RPMI8226 (cell line): ENCODE measurements at regions not wholly inside any gene's neighbourhood (a gene's known extent, or its start where the extent isn't known, plus 50 kb on each side); places are given as distances from the start of the nearest gene placed in this dataset.
"Not testable (repeated sequence)": the region's sequence is repeated elsewhere in the genome, so short reads cannot be mapped to it uniquely, and the experiment has no call there.

Experiments used
- DNase-seq: peaks from one replicate; pipeline ENCODE4 v3.0.0-alpha.2; 2015

- no peak for DNase-seq
Measured at GRCh38 chr4:126448086-126448845, 1133.5 kb downstream of the FAT4 start.

GRCh38 chr4:126451237-126451873 is 1136.6 kb downstream of the FAT4 start:
- DNase-seq: no peak

- no peak for DNase-seq
Measured at GRCh38 chr4:126455865-126456264, 1141.1 kb downstream of the FAT4 start.

- DNase-seq: no peak
Measured at GRCh38 chr4:126458993-126459392, 1144.2 kb downstream of the FAT4 start.

- no peak for DNase-seq
Measured at GRCh38 chr4:126465341-126465740, 1150.6 kb downstream of the FAT4 start.

GRCh38 chr4:126466848-126467247 is 1152.1 kb downstream of the FAT4 start:
- DNase-seq: no peak

GRCh38 chr4:126468144-126468543 is 1153.4 kb downstream of the FAT4 start:
- DNase-seq: no peak

- no peak for DNase-seq
Measured at GRCh38 chr4:126470862-126471261, 1156.1 kb downstream of the FAT4 start.

- no peak for DNase-seq
Measured at GRCh38 chr4:126475730-126476129, 1157.0 kb upstream of the INTU start.

GRCh38 chr4:126479709-126480108 is 1153.0 kb upstream of the INTU start:
- no peak for DNase-seq

GRCh38 chr4:126482311-126482710 is 1150.4 kb upstream of the INTU start:
- DNase-seq: no peak

GRCh38 chr4:126486377-126486776 is 1146.4 kb upstream of the INTU start:
- DNase-seq: no peak

- DNase-seq: no peak
Measured at GRCh38 chr4:126489826-126490463, 1142.8 kb upstream of the INTU start.

GRCh38 chr4:126495163-126495752 is 1137.5 kb upstream of the INTU start:
- no peak for DNase-seq

- no peak for DNase-seq
Measured at GRCh38 chr4:126512979-126513378, 1119.8 kb upstream of the INTU start.

- DNase-seq: no peak
Measured at GRCh38 chr4:126513596-126513995, 1119.2 kb upstream of the INTU start.

GRCh38 chr4:126520731-126521130 is 1112.0 kb upstream of the INTU start:
- DNase-seq: no peak

GRCh38 chr4:126525400-126525799 is 1107.4 kb upstream of the INTU start:
- DNase-seq: not testable (repeated sequence)

GRCh38 chr4:126526335-126526734 is 1106.4 kb upstream of the INTU start:
- DNase-seq: no peak

- no peak for DNase-seq
Measured at GRCh38 chr4:126529997-126530396, 1102.8 kb upstream of the INTU start.

- no peak for DNase-seq
Measured at GRCh38 chr4:126530996-126531585, 1101.7 kb upstream of the INTU start.

- no peak for DNase-seq
Measured at GRCh38 chr4:126532527-126532926, 1100.2 kb upstream of the INTU start.

- no peak for DNase-seq
Measured at GRCh38 chr4:126533146-126533805, 1099.5 kb upstream of the INTU start.
